Naive B cell (primary cell): ENCODE measurements at regions not wholly inside any gene's neighbourhood (a gene's known extent, or its start where the extent isn't known, plus 50 kb on each side); places are given as distances from the start of the nearest gene placed in this dataset.

ENCODE experiments used
- ATAC-seq, 2 donors: fragments of 150-1000 bp; cut with Tn5 transposase; 2 replicates each; pipeline ENCODE4 v1.10.0; 2021; ENCODE audit warnings: low read depth in 2 of 2, mild to moderate bottlenecking in 2 of 2, moderate library complexity in 2 of 2
- DNase-seq: peaks from one replicate; pipeline ENCODE4 v3.0.0; 2022
- H3K27ac Mint-ChIP-seq, 6 donors: one replicate each; pipeline ENCODE4 v1.8.0; 2020 to 2022; ENCODE audit warnings: mild to moderate bottlenecking in 6 of 6, mixed read lengths in 6 of 6, moderate library complexity in 5 of 6, inconsistent platforms in 2 of 6
- H3K27me3 Mint-ChIP-seq, 3 donors: one replicate each; pipeline ENCODE4 v1.8.0; 2021 to 2022; ENCODE audit warnings: mixed read lengths in 3 of 3, mild to moderate bottlenecking in 1 of 3
- H3K36me3 Mint-ChIP-seq, 2 donors: one replicate each; pipeline ENCODE4 v1.8.0; 2020 to 2022; ENCODE audit warnings: mixed read lengths in 2 of 2, inconsistent platforms in 1 of 2, mild to moderate bottlenecking in 1 of 2
- H3K4me1 Mint-ChIP-seq, 3 donors: one replicate each; pipeline ENCODE4 v1.8.0; 2020 to 2022; ENCODE audit warnings: mixed read lengths in 3 of 3, inconsistent platforms in 1 of 3, mild to moderate bottlenecking in 1 of 3, moderate library complexity in 1 of 3
- H3K4me3 Mint-ChIP-seq, 8 donors: one replicate each; pipeline ENCODE4 v1.8.0; 2020 to 2022; ENCODE audit warnings: mild to moderate bottlenecking in 8 of 8, mixed read lengths in 8 of 8, moderate library complexity in 8 of 8, inconsistent platforms in 2 of 8
- H3K9me3 Mint-ChIP-seq, 7 donors: one replicate each; pipeline ENCODE4 v1.8.0; 2020 to 2022; ENCODE audit warnings: mixed read lengths in 7 of 7, mild to moderate bottlenecking in 5 of 7, inconsistent platforms in 2 of 7, moderate library complexity in 1 of 7

GRCh38 chr12:5227708-5228373 is 184.2 kb downstream of the KCNA5 start:
- Mint-ChIP-seq H3K4me1 (no peaks in the 10 kb centered on the region), H3K9me3 (peaks cover 2 to 24% (median 6%) of the 10 kb centered on the region in 7 donors), H3K4me3 (no peak overlapping the region), H3K36me3 (no peaks in the 10 kb centered on the region), H3K27me3 (peaks cover 15 to 20% (median 17%) of the 10 kb centered on the region in 3 donors), H3K27ac (no peak overlapping the region)
- DNase-seq (no peak), ATAC-seq (no peak)

DNA sequence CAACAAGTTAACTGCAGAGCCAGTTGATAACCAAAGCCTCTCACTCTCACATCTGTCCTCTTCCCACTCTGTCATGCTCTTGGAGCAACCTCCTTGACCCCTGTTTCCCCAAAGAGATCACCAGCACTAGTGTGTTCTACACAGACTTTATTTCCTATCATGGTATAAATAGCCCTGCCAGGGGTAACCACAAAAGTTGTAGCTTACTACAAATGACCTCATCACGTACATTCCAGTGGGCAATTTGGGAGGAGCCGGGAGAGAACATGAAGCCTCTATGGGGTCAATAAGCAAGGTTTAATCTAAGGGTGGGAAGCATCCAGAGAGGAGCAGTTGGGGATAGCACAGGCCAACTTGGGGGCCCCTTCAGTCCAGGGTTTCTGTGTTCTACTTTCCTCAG is 186.5 kb downstream of the KCNA5 start:
- Mint-ChIP-seq H3K9me3 (peaks cover 2 to 24% (median 6%) of the 10 kb centered on the region in 7 donors), H3K36me3 (no peaks in the 10 kb centered on the region), H3K27me3 (peaks cover 9 to 25% (median 13%) of the 10 kb centered on the region in 3 donors), H3K27ac (no peak overlapping the region), H3K4me3 (no peak overlapping the region), H3K4me1 (no peaks in the 10 kb centered on the region)
- DNase-seq (no peak), ATAC-seq (no peak)

DNA sequence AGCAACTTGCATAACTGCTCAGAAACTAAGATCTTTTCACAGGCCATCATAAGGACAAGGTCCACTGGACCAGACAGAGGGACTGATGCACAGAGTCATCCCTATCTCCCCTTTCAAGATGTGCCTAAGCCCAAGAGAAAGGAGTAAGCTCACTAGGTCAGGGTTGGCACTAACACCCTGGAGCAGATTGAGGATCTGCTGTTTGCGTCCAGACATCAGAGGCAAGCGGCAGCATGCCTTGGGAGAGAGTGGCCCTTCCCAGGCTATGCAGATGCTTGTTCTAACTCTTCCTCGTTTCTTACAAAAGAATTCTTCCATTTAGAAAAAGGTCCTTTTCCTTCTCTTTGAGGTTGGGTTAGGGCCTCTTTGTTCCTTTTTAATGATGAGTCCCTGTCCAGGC is 187.2 kb downstream of the KCNA5 start:
- Mint-ChIP-seq H3K36me3 (no peaks in the 10 kb centered on the region), H3K4me1 (no peaks in the 10 kb centered on the region), H3K9me3 (peaks cover 2 to 19% (median 6%) of the 10 kb centered on the region in 7 donors), H3K4me3 (no peak overlapping the region), H3K27me3 (peaks cover 9 to 23% (median 13%) of the 10 kb centered on the region in 3 donors), H3K27ac (no peak overlapping the region)
- ATAC-seq = no peak
- DNase-seq = no peak

DNA sequence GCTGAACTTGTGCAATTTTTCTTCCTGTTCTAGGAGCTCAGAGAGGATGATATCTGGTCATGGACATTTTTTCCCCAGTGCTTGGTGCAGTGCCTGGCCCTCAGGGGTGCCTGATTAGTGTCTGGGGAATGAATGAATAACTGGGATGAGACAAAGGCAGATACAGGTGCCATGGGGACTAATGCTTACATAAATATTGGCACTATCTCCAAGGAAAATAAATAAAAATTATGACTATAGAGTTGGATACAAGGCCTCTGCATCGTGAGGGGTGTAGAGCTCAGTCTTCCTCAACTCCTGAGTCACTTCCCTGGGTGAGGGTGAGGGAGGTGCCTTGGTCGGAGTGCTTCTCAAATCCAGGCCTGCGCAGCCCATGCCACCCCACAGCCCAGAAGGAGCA is 188.6 kb downstream of the KCNA5 start:
- ATAC-seq = no peak
- peaks cover 2 to 19% (median 5%) of the 10 kb centered on the region in 7 donors for H3K9me3 Mint-ChIP-seq

DNA sequence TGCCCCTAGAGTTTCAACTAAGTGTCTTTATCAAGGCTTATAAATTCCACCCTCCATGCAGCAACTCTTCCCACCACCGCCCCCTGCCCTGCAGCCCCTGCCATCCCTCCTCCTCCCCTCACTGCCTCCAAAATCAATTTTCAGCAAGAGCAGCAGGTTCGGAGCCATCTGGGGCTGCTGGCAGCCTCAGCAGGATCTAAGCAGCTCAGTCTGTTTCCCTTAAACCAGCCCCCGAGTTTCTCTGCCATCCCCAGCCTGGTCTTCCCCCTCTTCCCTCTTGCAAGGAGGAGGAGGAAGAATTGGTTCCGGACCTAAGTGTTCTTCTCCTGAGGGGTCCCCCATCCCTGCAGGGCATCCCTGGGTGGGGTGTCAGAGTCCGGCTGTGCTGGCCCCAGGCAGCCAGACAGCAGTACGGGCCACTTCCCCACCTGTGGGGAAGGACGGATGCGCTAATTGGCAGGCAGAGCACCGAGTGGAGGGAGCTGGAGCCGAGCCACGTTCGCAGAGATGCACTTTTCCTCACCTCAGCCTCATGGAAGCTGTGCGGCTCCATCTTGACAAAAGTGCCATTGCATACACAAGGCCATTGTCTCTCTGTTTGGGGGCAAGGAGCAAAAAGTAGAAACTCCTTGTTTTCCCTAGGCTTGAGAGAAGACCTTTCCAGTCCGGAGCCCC is 189.3 kb downstream of the KCNA5 start:
- ATAC-seq = no peak
- Mint-ChIP-seq H3K4me3 (no peak overlapping the region), H3K9me3 (peaks cover 2 to 13% (median 5%) of the 10 kb centered on the region in 7 donors), H3K27me3 (peaks cover 9 to 28% (median 13%) of the 10 kb centered on the region in 3 donors), H3K36me3 (no peaks in the 10 kb centered on the region), H3K27ac (no peak overlapping the region), H3K4me1 (no peaks in the 10 kb centered on the region)
- DNase-seq = no peak

More for the DNA sequence above, 188.6 kb downstream of the KCNA5 start:
- Mint-ChIP-seq H3K4me3 (no peak overlapping the region), H3K27ac (no peak overlapping the region), H3K4me1 (no peaks in the 10 kb centered on the region), H3K36me3 (no peaks in the 10 kb centered on the region), H3K27me3 (peaks cover 9 to 28% (median 13%) of the 10 kb centered on the region in 3 donors)
- no peak for DNase-seq

GRCh38 chr12:5236022-5236640 is 192.5 kb downstream of the KCNA5 start:
- DNase-seq (no peak), ATAC-seq (no peak)
- Mint-ChIP-seq H3K27me3 (peaks cover 9 to 33% (median 14%) of the 10 kb centered on the region in 3 donors), H3K36me3 (peaks cover 0 to 4% of the 10 kb centered on the region in 2 donors), H3K4me1 (no peaks in the 10 kb centered on the region), H3K27ac (peak overlapping the region in 1 of 6 donors; percentile 9), H3K4me3 (no peak overlapping the region), H3K9me3 (peaks cover 0 to 2% (median 0%) of the 10 kb centered on the region in 7 donors)

GRCh38 chr12:5242440-5242839 is 189.5 kb upstream of the NTF3 start:
- peaks cover 0 to 4% of the 10 kb centered on the region in 2 donors for H3K36me3 Mint-ChIP-seq
- no peak overlapping the region for H3K27ac Mint-ChIP-seq
- peaks cover 0 to 10% (median 8%) of the 10 kb centered on the region in 3 donors for H3K27me3 Mint-ChIP-seq
- no peaks in the 10 kb centered on the region for H3K4me1 Mint-ChIP-seq
- ATAC-seq (no peak), DNase-seq (no peak)
- H3K9me3 Mint-ChIP-seq = peaks cover 0 to 2% (median 0%) of the 10 kb centered on the region in 7 donors
- no peak overlapping the region for H3K4me3 Mint-ChIP-seq

GRCh38 chr12:5243014-5243413 is 188.9 kb upstream of the NTF3 start:
- peaks cover 0 to 10% (median 9%) of the 10 kb centered on the region in 3 donors for H3K27me3 Mint-ChIP-seq
- ATAC-seq = no peak
- H3K27ac Mint-ChIP-seq = peak overlapping the region in 1 of 6 donors; percentile 20
- no peak for DNase-seq
- peaks cover 0 to 4% of the 10 kb centered on the region in 2 donors for H3K36me3 Mint-ChIP-seq
- no peaks in the 10 kb centered on the region for H3K4me1 Mint-ChIP-seq
- H3K9me3 Mint-ChIP-seq = peaks cover 0 to 2% (median 0%) of the 10 kb centered on the region in 7 donors
- H3K4me3 Mint-ChIP-seq = no peak overlapping the region

DNA sequence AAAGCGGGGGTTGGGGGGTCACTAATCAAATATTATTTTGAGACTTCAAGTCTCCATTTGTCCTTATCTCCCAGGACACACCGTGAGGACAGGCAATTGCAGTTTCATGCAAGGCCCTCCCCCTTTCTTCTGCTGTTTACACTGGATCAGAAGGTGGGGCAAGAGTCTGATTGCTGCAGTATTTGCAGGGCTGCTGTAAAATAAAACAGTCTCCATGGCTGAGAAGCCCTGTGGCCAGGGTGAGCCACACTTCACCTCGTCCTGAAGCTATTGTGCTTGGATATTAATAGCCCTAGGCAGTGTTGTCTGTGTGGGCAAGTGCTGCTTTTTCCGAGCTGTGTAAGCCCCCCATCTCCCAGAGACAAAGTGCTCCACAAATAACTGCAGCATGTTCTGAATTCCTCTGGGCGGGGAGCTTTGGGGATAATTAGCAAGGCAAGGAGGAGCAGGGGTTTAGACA is 187.4 kb upstream of the NTF3 start:
- Mint-ChIP-seq H3K9me3 (peaks cover 0 to 2% (median 0%) of the 10 kb centered on the region in 7 donors), H3K27ac (no peak overlapping the region), H3K4me1 (no peaks in the 10 kb centered on the region), H3K27me3 (peaks cover 0 to 17% (median 10%) of the 10 kb centered on the region in 3 donors), H3K4me3 (no peak overlapping the region), H3K36me3 (peaks cover 0 to 4% of the 10 kb centered on the region in 2 donors)
- DNase-seq (no peak), ATAC-seq (no peak)

DNA sequence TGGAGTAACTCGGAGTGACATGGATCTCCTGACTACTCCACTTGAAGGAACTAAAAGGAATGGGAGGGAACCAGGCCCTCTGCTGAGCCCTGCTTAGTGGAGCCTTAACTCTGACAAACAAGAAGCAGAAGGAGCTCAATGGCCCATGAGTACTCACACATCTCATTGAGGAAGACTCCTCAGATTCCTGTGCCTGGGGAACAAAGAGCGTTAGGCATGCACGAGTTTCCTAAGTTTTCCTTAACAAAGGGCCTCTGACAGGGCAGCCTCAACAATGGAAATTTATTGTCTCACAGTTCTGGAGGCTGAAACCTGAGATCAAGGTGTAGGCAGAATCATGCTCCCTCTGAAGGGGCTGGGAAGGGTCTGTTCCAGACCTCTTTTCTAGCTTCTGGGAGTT is 185.7 kb upstream of the NTF3 start:
- no peaks in the 10 kb centered on the region for H3K36me3 Mint-ChIP-seq
- no peak overlapping the region for H3K4me3 Mint-ChIP-seq
- no peak overlapping the region for H3K27ac Mint-ChIP-seq
- H3K27me3 Mint-ChIP-seq = peaks cover 0 to 16% (median 10%) of the 10 kb centered on the region in 3 donors
- DNase-seq (no peak), ATAC-seq (no peak)
- H3K4me1 Mint-ChIP-seq = no peaks in the 10 kb centered on the region
- H3K9me3 Mint-ChIP-seq = no peaks in the 10 kb centered on the region

DNA sequence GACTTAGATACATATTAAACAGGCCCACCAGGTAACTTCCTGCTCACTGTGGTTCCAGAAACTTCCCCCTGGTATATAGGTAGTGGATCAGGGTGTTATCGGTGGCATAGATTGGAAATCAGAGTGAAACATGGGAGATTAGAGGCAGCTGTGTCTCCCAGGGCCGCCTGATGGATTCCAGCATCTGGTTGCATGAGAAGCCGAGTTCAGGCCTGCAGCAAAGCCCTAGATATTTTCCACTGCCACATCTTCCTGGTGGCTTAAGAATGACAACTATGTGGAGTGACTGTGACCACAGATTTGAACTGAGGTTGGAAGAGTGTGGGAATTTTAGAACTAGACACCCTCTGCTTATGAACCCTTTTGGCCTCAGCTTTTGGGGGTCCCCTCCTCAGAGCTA is 184.8 kb upstream of the NTF3 start:
- H3K4me3 Mint-ChIP-seq = no peak overlapping the region
- H3K4me1 Mint-ChIP-seq = no peaks in the 10 kb centered on the region
- peaks cover 0 to 16% (median 10%) of the 10 kb centered on the region in 3 donors for H3K27me3 Mint-ChIP-seq
- ATAC-seq = no peak
- H3K27ac Mint-ChIP-seq = no peak overlapping the region
- H3K9me3 Mint-ChIP-seq = no peaks in the 10 kb centered on the region
- H3K36me3 Mint-ChIP-seq = no peaks in the 10 kb centered on the region
- no peak for DNase-seq

DNA sequence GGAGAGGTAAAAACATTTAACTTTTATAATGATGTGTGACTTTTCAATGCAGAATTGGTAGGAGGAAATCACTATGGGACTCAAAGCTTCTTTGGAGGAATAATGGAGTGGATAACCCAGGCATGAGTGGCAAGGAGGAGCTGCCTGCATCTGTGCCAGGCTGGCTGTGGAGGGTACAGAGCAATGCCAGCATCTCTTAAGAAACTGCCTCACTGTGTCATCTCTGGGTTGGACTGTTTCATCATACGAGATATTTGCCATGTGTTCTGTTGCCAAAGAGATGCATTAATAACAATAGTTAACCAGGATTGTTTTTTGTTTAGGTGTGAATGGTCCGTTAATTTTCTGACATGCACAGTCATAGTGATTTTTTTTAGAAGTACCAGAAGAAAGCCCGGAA is 183.7 kb upstream of the NTF3 start:
- no peak overlapping the region for H3K4me3 Mint-ChIP-seq
- no peaks in the 10 kb centered on the region for H3K9me3 Mint-ChIP-seq
- H3K27ac Mint-ChIP-seq = no peak overlapping the region
- H3K4me1 Mint-ChIP-seq = no peaks in the 10 kb centered on the region
- H3K27me3 Mint-ChIP-seq = peaks cover 0 to 16% (median 15%) of the 10 kb centered on the region in 3 donors
- no peak for DNase-seq
- no peak for ATAC-seq
- H3K36me3 Mint-ChIP-seq = no peaks in the 10 kb centered on the region

GRCh38 chr12:5248999-5249526 is 182.8 kb upstream of the NTF3 start:
- no peak for ATAC-seq
- H3K4me3 Mint-ChIP-seq = no peak overlapping the region
- H3K4me1 Mint-ChIP-seq = no peaks in the 10 kb centered on the region
- no peaks in the 10 kb centered on the region for H3K36me3 Mint-ChIP-seq
- no peak overlapping the region for H3K27ac Mint-ChIP-seq
- DNase-seq = no peak
- peaks cover 0 to 15% (median 15%) of the 10 kb centered on the region in 3 donors for H3K27me3 Mint-ChIP-seq
- H3K9me3 Mint-ChIP-seq = no peaks in the 10 kb centered on the region
